Activated B cell treated with CpG ODN at 0.5 μM for 24 hours (primary cell): ENCODE measurements at regions not wholly inside any gene's neighbourhood (a gene's known extent, or its start where the extent isn't known, plus 50 kb on each side); places are given as distances from the start of the nearest gene placed in this dataset.
"Not testable (repeated sequence)": the region's sequence is repeated elsewhere in the genome, so short reads cannot be mapped to it uniquely, and the experiment has no call there.

Experiments
- ATAC-seq: fragments of 200-7000 bp; cut with Tn5 transposase; one replicate; pipeline ENCODE4 v1.10.0; 2021; ENCODE audit warnings: low read depth, mild to moderate bottlenecking, moderate library complexity
- CTCF ChIA-PET: fragments of 350-600 bp; sonication (Branson Sonifier 250); formaldehyde crosslinking; loops from one replicate; lab custom pipeline; 2021; ENCODE audit warnings: antibody characterized with exemption; lab: Charles Lee
- POLR2A ChIA-PET: fragments of 350-600 bp; sonication (Branson Sonifier 250); formaldehyde crosslinking; loops from one replicate; lab custom pipeline; 2021; ENCODE audit warnings: antibody characterized with exemption; lab: Charles Lee
- DNase-seq: peaks from one replicate; pipeline ENCODE4 v3.0.0; 2022
- H3K27ac Mint-ChIP-seq: one replicate; pipeline ENCODE4 v1.8.0; 2020; ENCODE audit warnings: mixed read lengths
- H3K27me3 Mint-ChIP-seq: one replicate; pipeline ENCODE4 v1.8.0; 2021; ENCODE audit warnings: mixed read lengths
- H3K36me3 Mint-ChIP-seq: one replicate; pipeline ENCODE4 v1.8.0; 2021; ENCODE audit warnings: low read depth, mixed read lengths
- H3K4me1 Mint-ChIP-seq: one replicate; pipeline ENCODE4 v1.8.0; 2021; ENCODE audit warnings: mixed read lengths
- H3K4me3 Mint-ChIP-seq: one replicate; pipeline ENCODE4 v1.8.0; 2020; ENCODE audit warnings: mild to moderate bottlenecking, mixed read lengths
- H3K9me3 Mint-ChIP-seq: one replicate; pipeline ENCODE4 v1.8.0; 2020; ENCODE audit warnings: mixed read lengths
- intact Hi-C: fragments of 100-400 bp; cut with micrococcal nuclease; formaldehyde crosslinking; loops from one replicate; pipeline ENCODE4 v1.15.1; 2024
- TF ChIP-seq, protein P1 (sequence below): fragments of 200-600 bp; IDR thresholded peaks from one replicate; pipeline ENCODE4 v1.8.0; 2022; ENCODE audit warnings: antibody characterized with exemption, mild to moderate bottlenecking

DNA sequence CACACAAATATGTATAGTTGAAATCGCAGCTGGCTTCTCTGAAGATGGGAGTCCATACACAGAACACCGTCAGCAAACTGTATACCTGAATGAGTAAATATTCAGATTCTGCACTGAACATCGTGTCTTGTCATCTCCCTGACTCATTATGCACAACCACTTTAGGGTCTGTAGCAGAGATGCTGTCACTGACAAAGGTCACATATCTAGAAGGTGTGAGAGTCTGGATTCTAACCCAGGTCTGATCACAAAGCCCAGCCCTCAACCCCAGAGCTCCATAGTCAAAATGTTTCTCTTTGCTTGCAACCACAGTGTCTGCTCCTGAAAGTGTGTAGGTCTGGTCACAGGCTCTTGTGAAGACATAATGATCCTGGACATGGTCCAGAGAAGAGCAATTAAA is 78.3 kb upstream of the PAX8 start:
- ATAC-seq: no peak
- no peaks in the 10 kb centered on the region for H3K9me3 Mint-ChIP-seq
- H3K36me3 Mint-ChIP-seq: no peaks in the 10 kb centered on the region
- no peak overlapping the region for H3K27ac Mint-ChIP-seq
- H3K27me3 Mint-ChIP-seq: peaks cover 16% of the 10 kb centered on the region
- DNase-seq: no peak
- intact Hi-C loops: no loop called here
- CTCF ChIA-PET: interaction anchor here (1.1 to 1.2 kb wide), 2 partner anchors 14 to 219 kb away, joined by 4 read pairs; no protein-coding TSS in a partner anchor
- no peak overlapping the region for H3K4me3 Mint-ChIP-seq
- POLR2A ChIA-PET: no interaction called here
- TF ChIP-seq, protein P1, sequence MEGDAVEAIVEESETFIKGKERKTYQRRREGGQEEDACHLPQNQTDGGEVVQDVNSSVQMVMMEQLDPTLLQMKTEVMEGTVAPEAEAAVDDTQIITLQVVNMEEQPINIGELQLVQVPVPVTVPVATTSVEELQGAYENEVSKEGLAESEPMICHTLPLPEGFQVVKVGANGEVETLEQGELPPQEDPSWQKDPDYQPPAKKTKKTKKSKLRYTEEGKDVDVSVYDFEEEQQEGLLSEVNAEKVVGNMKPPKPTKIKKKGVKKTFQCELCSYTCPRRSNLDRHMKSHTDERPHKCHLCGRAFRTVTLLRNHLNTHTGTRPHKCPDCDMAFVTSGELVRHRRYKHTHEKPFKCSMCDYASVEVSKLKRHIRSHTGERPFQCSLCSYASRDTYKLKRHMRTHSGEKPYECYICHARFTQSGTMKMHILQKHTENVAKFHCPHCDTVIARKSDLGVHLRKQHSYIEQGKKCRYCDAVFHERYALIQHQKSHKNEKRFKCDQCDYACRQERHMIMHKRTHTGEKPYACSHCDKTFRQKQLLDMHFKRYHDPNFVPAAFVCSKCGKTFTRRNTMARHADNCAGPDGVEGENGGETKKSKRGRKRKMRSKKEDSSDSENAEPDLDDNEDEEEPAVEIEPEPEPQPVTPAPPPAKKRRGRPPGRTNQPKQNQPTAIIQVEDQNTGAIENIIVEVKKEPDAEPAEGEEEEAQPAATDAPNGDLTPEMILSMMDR: no peak
- H3K4me1 Mint-ChIP-seq: peaks cover 2% of the 10 kb centered on the region

DNA sequence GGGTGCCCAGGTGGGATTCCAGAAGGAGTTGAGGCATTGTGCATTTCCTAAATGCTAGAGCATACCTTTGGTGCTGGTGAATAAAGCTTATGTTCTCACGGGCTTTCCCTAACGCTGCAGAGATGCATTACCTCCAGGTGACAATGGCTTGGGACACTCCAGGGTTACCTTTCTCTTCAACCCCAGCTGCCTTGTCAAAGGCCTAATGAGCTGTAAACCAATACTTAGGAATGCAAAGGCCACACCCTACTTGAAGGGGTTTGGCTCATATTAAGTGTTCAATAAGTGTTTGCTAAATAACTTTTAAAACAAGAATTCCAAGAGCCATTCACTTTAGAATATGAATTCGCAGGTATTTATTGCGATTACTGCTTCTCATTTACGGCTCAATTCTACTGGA is 77.6 kb upstream of the PAX8 start:
- H3K36me3 Mint-ChIP-seq, H3K4me1 Mint-ChIP-seq, ATAC-seq, POLR2A ChIA-PET, intact Hi-C loops, H3K4me3 Mint-ChIP-seq, H3K9me3 Mint-ChIP-seq, DNase-seq, H3K27ac Mint-ChIP-seq: not testable (repeated sequence)
- CTCF ChIA-PET: interaction anchor here (0.7 kb wide), 1 partner anchor 276 kb away, joined by 3 read pairs; no protein-coding TSS in a partner anchor
- peaks cover 20% of the 10 kb centered on the region for H3K27me3 Mint-ChIP-seq

DNA sequence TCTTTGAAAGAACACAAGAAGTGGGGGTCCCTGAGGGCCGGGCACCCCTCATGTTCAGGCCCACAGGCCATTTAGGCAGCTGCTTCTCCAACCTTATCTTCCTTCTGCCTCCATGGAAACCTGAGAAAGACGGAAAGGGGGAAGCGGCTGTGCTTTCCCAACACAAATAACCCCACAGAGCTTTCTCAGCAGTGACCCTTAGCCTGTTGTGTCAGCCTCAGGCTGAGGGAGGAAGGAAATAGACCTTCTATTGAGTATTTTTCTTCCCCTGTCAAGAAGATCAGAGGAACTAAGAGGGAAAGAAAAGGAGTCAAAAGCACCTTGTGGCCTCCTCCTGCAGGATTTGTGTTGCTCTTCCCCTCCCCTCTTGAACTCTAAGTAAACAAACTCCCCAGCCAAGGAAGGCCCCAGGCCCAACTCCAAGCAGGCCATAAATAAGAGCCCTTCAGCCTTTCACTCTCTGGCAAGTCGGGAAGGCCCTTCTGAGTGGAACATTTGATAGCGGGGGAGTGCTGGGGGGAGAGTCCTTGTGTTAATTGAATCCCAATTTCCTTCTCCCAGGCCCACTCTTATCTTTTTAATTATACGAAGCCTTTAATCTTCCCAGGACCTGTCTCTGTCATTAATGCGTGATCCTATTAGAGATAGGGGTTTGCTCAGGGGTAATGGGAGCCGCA is 76.8 kb upstream of the PAX8 start:
- ATAC-seq, DNase-seq, POLR2A ChIA-PET, H3K27ac Mint-ChIP-seq, H3K4me1 Mint-ChIP-seq, H3K9me3 Mint-ChIP-seq, H3K4me3 Mint-ChIP-seq, CTCF ChIA-PET, H3K36me3 Mint-ChIP-seq, intact Hi-C loops: not testable (repeated sequence)
- peaks cover 21% of the 10 kb centered on the region for H3K27me3 Mint-ChIP-seq

DNA sequence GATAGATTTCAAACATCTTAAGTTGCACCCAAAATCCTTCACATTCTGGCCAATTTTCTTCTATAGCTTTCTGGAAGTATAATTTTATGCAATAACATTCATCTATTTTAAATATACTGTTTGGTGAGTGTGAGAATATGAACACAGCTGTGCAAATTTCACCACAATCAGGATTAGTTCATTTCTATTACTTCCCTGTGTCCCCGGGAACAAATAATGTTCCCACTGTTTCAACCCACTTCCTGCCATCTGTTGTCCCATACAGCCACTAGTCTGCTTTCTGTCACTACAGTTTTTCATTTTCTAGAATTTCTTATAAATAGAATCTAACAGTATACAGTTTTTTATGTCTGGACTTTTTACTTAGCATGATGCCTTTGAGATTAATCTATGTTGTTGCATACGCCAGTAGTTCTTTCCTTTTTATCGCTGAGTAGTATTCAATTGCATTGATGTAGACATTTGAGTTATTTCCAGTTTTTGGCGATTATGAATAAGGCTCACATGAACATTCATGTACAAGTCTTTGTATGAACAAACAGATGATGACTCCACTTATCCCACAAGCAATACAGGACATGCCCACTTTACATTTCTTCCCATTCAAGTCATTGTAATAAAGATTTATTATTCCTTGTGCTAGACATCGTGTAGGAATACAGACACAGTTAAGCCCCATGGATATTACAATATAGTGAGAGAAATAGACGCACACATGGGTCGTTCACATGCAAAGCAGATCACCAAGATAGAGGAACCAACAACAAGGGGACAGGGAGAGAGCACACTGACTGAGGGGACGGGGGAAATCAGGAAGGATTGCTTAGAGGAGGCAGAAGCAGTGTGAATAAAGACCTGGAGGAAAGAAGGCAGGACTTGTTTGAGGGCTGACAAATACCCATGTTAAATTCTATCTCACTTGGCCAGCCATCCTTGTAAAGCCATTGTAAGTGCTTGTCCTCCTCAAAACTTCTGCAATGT is 72.9 kb upstream of the PAX8 start:
- Mint-ChIP-seq H3K4me3 (no peak overlapping the region), H3K27ac (no peak overlapping the region), H3K4me1 (no peaks in the 10 kb centered on the region), H3K36me3 (no peaks in the 10 kb centered on the region), H3K27me3 (peaks cover 21% of the 10 kb centered on the region), H3K9me3 (no peaks in the 10 kb centered on the region)
- POLR2A ChIA-PET: no interaction called here
- TF ChIP-seq, protein P1: no peak
- no peak for ATAC-seq
- CTCF ChIA-PET: interaction anchor here (0.6 kb wide), 1 partner anchor 52 kb away, joined by 3 read pairs; no protein-coding TSS in a partner anchor
- DNase-seq: no peak
- intact Hi-C loops: no loop called here

DNA sequence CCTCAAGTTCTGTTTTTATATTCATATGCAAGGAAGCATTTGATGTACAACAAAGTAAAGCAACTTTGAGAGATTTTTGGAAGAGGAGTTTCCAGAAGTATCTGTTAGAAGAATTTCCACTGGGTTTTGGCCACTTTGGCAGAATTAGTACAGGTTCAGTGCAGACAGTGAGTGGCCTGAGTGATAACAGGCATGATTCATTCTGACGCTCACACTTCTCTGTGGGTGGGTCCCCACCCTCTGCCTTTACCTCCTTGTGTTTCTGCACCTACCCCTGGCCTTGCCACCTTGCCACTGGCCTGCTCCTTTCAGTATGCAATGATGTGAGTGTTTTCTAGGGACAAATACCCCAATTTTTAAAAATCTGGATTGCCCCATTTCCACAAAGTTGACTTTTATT is 65.1 kb upstream of the PAX8 start:
- H3K4me1 Mint-ChIP-seq, H3K4me3 Mint-ChIP-seq, H3K9me3 Mint-ChIP-seq, ATAC-seq, POLR2A ChIA-PET, intact Hi-C loops, H3K36me3 Mint-ChIP-seq, DNase-seq, H3K27me3 Mint-ChIP-seq, H3K27ac Mint-ChIP-seq, CTCF ChIA-PET: not testable (repeated sequence)

DNA sequence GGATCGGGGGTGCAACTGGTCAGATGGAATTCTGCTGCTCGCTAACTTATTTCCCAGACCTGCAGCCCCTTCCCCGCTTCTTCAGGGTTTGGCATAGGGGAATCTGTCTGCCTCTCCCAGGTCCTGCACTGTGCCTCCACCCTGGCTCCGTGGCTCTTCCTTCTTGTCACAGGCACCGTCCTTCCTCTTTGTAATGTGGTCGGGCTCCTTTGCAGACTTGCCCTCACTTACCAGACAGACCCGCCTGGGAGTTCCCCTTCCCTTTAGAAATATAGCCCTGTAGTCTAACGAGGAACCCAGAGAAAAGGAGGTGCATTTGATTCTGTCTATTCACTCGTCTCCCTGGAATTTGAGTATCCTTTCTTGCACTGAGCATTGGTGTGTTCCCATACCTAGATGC is 63.9 kb upstream of the PAX8 start:
- TF ChIP-seq, protein P1: no peak
- no peaks in the 10 kb centered on the region for H3K36me3 Mint-ChIP-seq
- ChIA-PET POLR2A (interaction anchor here (0.6 kb wide), 1 partner anchor 167 kb away, joined by 4 read pairs; no protein-coding TSS in a partner anchor), CTCF (no interaction called here)
- peaks cover 8% of the 10 kb centered on the region for H3K27me3 Mint-ChIP-seq
- DNase-seq (no peak), ATAC-seq (peak; percentile 58)
- peaks cover 2% of the 10 kb centered on the region for H3K4me1 Mint-ChIP-seq
- intact Hi-C loops: no loop called here
- no peaks in the 10 kb centered on the region for H3K9me3 Mint-ChIP-seq
- no peak overlapping the region for H3K4me3 Mint-ChIP-seq
- no peak overlapping the region for H3K27ac Mint-ChIP-seq

DNA sequence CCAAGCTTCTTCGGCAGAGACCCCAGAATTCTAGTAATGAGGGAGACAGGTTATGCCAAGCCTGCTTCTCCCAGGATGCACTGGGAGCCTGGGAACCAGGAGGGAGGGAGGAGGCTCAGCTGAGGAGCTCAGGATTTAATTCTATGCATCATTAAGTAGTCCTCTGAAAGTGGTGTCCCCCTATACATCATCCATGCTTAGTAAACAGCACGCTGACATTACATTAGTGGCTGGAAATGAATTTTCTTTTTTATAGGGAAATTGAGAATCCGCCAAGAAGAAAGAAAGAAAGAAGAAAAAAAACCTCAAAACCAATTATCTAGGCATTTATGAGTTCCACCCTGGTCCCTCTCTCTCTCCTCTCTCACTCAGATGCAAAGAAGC is 63.1 kb upstream of the PAX8 start:
- intact Hi-C loops, H3K27ac Mint-ChIP-seq, H3K36me3 Mint-ChIP-seq, H3K4me1 Mint-ChIP-seq, H3K4me3 Mint-ChIP-seq, H3K9me3 Mint-ChIP-seq, ATAC-seq, POLR2A ChIA-PET, DNase-seq, CTCF ChIA-PET: not testable (repeated sequence)
- H3K27me3 Mint-ChIP-seq: peaks cover 11% of the 10 kb centered on the region
